ENCODE measurements at regions not wholly inside any gene's neighbourhood (a gene's known extent, or its start where the extent isn't known, plus 50 kb on each side); places are given as distances from the start of the nearest gene placed in this dataset.

DNA sequence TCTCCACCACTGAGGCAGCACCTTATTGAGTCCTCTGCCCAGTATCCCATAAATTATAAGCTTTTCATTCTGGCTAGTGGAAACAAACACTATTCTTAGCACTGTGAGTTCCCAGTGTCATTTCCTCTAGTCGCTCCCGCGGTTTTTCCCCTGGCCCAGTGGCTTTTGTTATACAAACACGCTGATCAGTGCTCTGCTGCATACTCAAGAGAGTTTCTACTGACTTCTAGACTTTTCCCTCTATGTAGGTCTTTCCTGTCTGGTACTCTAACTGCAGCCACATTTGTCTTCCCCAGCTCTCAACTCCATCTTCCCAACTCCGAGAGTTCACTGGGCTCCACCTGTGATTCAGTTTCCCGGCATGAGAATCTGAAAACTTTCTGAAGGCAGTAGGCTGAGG is 556.6 kb upstream of the SALL1 start:
- Histone ChIP-seq H3F3A (ENCODE audit: low read depth) (no peaks in the 10 kb centered on the region), H3K4me2 (ENCODE audit: low read depth, low read length, poor library complexity, severe bottlenecking) (no peak overlapping the region)

DNA sequence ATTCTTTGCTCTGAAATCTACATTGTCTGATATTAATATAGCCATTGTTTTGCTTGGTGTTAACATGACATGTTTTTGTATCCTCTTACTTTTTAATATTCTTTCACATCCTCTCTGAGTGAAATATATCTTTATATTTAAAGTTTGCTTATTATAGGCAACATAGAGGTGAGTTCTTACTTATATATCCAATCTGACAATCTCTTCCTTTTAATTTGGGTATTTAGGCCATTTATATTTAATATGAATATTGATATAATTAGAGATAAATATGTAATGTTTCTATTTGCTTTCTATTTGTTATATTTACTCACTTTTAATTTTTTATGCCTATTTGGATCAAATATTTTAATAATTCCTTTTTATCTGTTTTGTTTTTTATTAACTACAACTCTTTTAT is 554.1 kb upstream of the SALL1 start:
- H3K9ac ChIP-seq (ENCODE audit: low read depth, low read length, poor library complexity, severe bottlenecking) = no peak overlapping the region
- no peaks in the 10 kb centered on the region for H3K36me3 ChIP-seq (ENCODE audit: insufficient read depth, low read length)
- H3K9me2 ChIP-seq (replicated peaks; ENCODE audit: low read depth, low read length) = no peaks in the 10 kb centered on the region
- no peaks in the 10 kb centered on the region; the same call in 1 of the 2 replicates for H3K9me3 ChIP-seq (ENCODE audit: insufficient read depth, low read depth, low read length)
- H3F3A ChIP-seq (ENCODE audit: low read depth) = no peaks in the 10 kb centered on the region
- TF ChIP-seq EZH2phosphoT487 (IDR thresholded peaks at IDR 0.05; ENCODE audit: borderline replicate concordance) = no peak
- TF ChIP-seq, protein P1, sequence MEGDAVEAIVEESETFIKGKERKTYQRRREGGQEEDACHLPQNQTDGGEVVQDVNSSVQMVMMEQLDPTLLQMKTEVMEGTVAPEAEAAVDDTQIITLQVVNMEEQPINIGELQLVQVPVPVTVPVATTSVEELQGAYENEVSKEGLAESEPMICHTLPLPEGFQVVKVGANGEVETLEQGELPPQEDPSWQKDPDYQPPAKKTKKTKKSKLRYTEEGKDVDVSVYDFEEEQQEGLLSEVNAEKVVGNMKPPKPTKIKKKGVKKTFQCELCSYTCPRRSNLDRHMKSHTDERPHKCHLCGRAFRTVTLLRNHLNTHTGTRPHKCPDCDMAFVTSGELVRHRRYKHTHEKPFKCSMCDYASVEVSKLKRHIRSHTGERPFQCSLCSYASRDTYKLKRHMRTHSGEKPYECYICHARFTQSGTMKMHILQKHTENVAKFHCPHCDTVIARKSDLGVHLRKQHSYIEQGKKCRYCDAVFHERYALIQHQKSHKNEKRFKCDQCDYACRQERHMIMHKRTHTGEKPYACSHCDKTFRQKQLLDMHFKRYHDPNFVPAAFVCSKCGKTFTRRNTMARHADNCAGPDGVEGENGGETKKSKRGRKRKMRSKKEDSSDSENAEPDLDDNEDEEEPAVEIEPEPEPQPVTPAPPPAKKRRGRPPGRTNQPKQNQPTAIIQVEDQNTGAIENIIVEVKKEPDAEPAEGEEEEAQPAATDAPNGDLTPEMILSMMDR (conservative IDR thresholded peaks at IDR 0.05; ENCODE audit: low read length) = no peak
- no peaks in the 10 kb centered on the region for H3K27me3 ChIP-seq (ENCODE audit: insufficient read depth, low read length, poor library complexity, severe bottlenecking)
- H3K4me2 ChIP-seq (ENCODE audit: low read depth, low read length, poor library complexity, severe bottlenecking) = no peak overlapping the region
- no peaks in the 10 kb centered on the region for H3K4me1 ChIP-seq (ENCODE audit: insufficient read depth, low read length, poor library complexity, severe bottlenecking)
- H3K79me2 ChIP-seq (ENCODE audit: insufficient read depth, low read length) = no peaks in the 10 kb centered on the region
- H2AFZ ChIP-seq (ENCODE audit: low read length) = no peak overlapping the region
- H4K20me1 ChIP-seq (ENCODE audit: insufficient read depth, low read length, poor library complexity, severe bottlenecking) = no peaks in the 10 kb centered on the region
- no peak overlapping the region for H3K4me3 ChIP-seq (ENCODE audit: low read length, poor library complexity, severe bottlenecking)

More for the DNA sequence above, 556.6 kb upstream of the SALL1 start:
- no peak overlapping the region for H3K4me3 ChIP-seq (ENCODE audit: low read length, poor library complexity, severe bottlenecking)
- no peaks in the 10 kb centered on the region for H3K27me3 ChIP-seq (ENCODE audit: insufficient read depth, low read length, poor library complexity, severe bottlenecking)
- no peaks in the 10 kb centered on the region for H3K36me3 ChIP-seq (ENCODE audit: insufficient read depth, low read length)
- no peak overlapping the region for H2AFZ ChIP-seq (ENCODE audit: low read length)
- no peaks in the 10 kb centered on the region for H3K79me2 ChIP-seq (ENCODE audit: insufficient read depth, low read length)
- no peak for TF ChIP-seq EZH2phosphoT487 (IDR thresholded peaks at IDR 0.05; ENCODE audit: borderline replicate concordance)
- TF ChIP-seq, protein P1 (conservative IDR thresholded peaks at IDR 0.05; ENCODE audit: low read length) = no peak
- H4K20me1 ChIP-seq (ENCODE audit: insufficient read depth, low read length, poor library complexity, severe bottlenecking) = no peaks in the 10 kb centered on the region
- no peak overlapping the region for H3K9ac ChIP-seq (ENCODE audit: low read depth, low read length, poor library complexity, severe bottlenecking)
- H3K9me2 ChIP-seq (replicated peaks; ENCODE audit: low read depth, low read length) = no peaks in the 10 kb centered on the region
- H3K9me3 ChIP-seq (ENCODE audit: insufficient read depth, low read depth, low read length) = no peaks in the 10 kb centered on the region; the same call in 1 of the 2 replicates
- H3K4me1 ChIP-seq (ENCODE audit: insufficient read depth, low read length, poor library complexity, severe bottlenecking) = no peaks in the 10 kb centered on the region

- no peaks in the 10 kb centered on the region for H3F3A ChIP-seq (ENCODE audit: low read depth)
- no peaks in the 10 kb centered on the region for H3K9me2 ChIP-seq (replicated peaks; ENCODE audit: low read depth, low read length)
- no peaks in the 10 kb centered on the region for H3K4me1 ChIP-seq (ENCODE audit: insufficient read depth, low read length, poor library complexity, severe bottlenecking)
- H3K36me3 ChIP-seq (ENCODE audit: insufficient read depth, low read length) = no peaks in the 10 kb centered on the region
- no peak overlapping the region for H3K4me2 ChIP-seq (ENCODE audit: low read depth, low read length, poor library complexity, severe bottlenecking)
- no peaks in the 10 kb centered on the region for H3K79me2 ChIP-seq (ENCODE audit: insufficient read depth, low read length)
- no peak overlapping the region for H2AFZ ChIP-seq (ENCODE audit: low read length)
- no peaks in the 10 kb centered on the region for H3K27me3 ChIP-seq (ENCODE audit: insufficient read depth, low read length, poor library complexity, severe bottlenecking)
- no peaks in the 10 kb centered on the region for H4K20me1 ChIP-seq (ENCODE audit: insufficient read depth, low read length, poor library complexity, severe bottlenecking)
- TF ChIP-seq EZH2phosphoT487 (IDR thresholded peaks at IDR 0.05; ENCODE audit: borderline replicate concordance) = no peak
- TF ChIP-seq, protein P1 (conservative IDR thresholded peaks at IDR 0.05; ENCODE audit: low read length) = no peak
- H3K9me3 ChIP-seq (ENCODE audit: insufficient read depth, low read depth, low read length) = no peaks in the 10 kb centered on the region
- H3K4me3 ChIP-seq (ENCODE audit: low read length, poor library complexity, severe bottlenecking) = no peak overlapping the region
- H3K9ac ChIP-seq (ENCODE audit: low read depth, low read length, poor library complexity, severe bottlenecking) = no peak overlapping the region
Observed at GRCh38 chr16:51701025-51701424, 550.0 kb upstream of the SALL1 start.
